GM10266 (cell line): ENCODE measurements at regions not wholly inside any gene's neighbourhood (a gene's known extent, or its start where the extent isn't known, plus 50 kb on each side); places are given as distances from the start of the nearest gene placed in this dataset.

Experiments
- DNase-seq: peaks from one replicate; pipeline ENCODE4 v3.0.0; 2012; ENCODE audit errors: extremely low spot score
- TF ChIP-seq, protein P1 (sequence below): IDR thresholded peaks from 2 replicates; pipeline ENCODE4 v1.5.1; 2012; ENCODE audit warnings: mild to moderate bottlenecking, low read depth; ENCODE audit not compliant: control insufficient read depth, insufficient read depth; ENCODE audit errors: missing control alignments

DNA sequence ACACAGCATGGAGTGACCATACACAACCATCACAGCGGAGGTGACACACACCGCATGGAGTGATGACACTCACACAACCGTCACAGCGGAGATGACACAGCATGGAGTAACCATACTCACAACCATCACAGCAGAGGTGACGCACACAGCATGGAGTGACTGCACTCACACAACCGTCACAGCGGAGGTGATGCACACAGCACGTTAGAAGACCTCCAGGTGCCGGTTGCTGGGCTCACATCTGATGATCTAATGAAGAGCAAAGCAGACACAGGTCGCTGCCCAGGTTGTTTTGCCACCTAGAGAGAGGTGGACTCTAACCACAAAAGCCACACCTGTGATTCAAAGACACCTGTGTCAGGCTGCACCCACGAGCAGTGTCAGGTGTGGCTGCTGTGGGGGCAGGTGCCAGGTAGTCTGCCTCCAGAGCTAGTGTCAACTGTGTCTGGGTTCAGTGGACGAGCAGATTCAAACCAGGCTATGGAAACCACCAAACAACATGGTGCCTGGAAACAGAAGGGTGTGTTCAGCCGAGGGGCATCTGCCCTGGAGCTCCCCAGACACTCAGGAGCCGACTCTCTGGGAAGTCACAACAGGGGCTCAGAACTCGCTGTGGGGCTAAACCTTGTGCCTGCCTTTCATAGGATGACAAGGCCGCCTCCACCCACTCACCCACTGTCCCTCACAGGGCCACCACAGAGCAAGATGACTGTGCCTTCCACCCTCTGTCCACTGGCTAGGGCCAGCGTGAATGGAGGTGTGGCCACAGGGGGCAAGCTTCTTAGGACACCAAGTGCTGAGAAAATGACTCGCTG, 608.2 kb downstream of the TBC1D22A start:
- TF ChIP-seq, protein P1, sequence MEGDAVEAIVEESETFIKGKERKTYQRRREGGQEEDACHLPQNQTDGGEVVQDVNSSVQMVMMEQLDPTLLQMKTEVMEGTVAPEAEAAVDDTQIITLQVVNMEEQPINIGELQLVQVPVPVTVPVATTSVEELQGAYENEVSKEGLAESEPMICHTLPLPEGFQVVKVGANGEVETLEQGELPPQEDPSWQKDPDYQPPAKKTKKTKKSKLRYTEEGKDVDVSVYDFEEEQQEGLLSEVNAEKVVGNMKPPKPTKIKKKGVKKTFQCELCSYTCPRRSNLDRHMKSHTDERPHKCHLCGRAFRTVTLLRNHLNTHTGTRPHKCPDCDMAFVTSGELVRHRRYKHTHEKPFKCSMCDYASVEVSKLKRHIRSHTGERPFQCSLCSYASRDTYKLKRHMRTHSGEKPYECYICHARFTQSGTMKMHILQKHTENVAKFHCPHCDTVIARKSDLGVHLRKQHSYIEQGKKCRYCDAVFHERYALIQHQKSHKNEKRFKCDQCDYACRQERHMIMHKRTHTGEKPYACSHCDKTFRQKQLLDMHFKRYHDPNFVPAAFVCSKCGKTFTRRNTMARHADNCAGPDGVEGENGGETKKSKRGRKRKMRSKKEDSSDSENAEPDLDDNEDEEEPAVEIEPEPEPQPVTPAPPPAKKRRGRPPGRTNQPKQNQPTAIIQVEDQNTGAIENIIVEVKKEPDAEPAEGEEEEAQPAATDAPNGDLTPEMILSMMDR: no peak
- DNase-seq: no peak

DNA sequence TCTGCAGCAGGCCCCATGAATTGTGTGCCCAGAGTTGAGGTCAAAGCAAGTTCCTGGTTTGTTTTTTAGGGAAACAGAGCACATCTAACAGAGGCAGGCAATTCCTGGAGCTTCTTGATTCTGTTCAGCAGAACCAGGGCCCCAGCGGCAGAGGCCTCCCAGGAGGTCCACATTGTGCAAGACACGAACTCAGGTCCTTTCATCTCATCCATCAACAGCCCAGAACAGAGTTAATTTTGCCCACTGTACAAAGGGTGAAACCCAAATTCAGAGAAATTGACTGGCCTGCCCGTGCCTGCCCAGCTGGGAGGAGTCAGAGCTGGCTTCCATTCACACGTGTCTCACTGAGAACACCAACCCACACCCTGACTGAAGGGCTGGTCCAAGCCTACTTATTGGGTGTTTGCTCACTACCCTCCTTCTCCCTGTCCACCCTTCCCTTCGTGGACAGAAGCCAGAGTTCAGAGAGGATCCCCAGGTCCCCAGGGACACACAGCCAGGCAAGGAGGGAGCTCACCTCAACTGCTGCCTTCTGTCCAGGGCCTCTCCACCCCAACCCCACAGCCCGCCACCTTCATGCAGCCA, 607.1 kb downstream of the TBC1D22A start:
- TF ChIP-seq, protein P1: no peak
- DNase-seq: no peak

- TF ChIP-seq, protein P1: no peak
- DNase-seq: no peak
These were observed 606.6 kb downstream of the TBC1D22A start for GRCh38 chr22:47369020-47369419.

DNA sequence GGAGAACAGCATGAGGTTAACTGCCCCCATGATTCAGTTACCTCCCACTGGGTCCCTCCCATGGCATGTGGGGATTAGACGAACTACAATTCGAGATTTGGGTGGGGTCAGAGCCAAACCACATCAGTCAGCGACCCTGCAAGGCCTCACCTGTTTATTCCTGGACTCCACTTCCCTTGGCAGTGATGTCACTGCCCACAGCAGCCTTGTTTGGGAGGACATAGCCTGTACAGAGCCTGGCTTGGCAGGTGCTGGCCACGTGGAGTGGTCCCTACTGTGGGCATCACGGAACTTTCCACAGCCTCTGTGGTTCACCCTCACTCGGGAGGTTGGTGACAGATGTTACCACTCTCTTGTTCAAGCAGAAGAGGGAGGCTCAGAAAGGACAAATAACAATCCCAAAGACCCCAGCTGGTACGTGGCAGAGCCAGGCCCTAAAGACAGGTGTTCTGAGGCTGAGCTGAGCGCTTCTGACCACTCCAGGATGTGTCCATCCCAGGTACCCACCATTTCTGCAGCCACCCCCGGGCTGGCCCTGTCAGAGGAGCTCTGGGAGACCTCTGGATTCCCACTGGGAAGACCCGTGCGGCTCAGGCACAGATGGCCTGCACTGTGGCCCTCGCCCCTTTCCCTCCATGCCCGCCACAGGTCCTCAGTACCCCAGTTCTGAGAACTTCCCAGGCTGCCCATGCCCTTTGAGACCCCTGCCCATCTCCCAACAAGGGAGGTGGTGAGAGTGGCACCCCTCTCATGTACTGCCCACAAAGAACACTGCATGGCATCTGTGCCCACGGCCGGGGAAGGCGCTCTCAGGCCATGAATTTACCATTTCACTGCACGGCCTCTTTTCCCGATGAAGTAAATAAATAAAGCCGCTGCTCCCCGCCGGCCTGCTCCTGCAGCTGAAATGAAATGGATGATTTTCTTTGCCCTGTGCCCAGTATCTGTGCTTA, 605.8 kb downstream of the TBC1D22A start:
- DNase-seq: no peak

DNA sequence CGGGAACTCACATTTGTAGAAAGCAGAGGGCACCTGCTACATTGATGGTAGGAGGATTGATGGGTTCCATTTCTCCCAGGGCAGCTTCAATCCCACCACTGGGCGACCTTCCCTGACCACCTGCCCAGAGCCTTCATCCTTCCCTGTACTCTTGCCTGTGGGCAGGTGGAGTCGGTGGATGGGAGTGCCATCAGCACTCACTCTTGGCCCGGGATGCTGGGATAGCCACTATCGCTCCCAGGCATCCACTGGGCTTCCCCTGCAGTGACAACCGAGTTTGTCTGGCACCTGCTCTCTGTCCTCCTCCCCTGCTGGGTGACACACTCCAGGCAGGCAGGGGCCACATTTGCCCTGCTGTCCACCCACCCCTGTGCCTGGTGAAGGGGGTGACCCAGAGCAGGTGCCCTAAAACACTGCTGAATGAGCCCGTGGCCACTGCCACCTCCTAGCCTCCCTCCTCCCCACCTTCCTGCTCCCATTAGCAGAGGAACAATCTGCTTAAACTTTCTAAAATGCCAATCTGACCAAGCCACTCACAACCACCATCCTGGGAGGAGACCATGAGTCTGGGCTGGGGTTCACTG, 604.7 kb downstream of the TBC1D22A start:
- TF ChIP-seq, protein P1: no peak
- DNase-seq: no peak

More for the DNA sequence above, 605.8 kb downstream of the TBC1D22A start:
- TF ChIP-seq, protein P1: no peak

DNA sequence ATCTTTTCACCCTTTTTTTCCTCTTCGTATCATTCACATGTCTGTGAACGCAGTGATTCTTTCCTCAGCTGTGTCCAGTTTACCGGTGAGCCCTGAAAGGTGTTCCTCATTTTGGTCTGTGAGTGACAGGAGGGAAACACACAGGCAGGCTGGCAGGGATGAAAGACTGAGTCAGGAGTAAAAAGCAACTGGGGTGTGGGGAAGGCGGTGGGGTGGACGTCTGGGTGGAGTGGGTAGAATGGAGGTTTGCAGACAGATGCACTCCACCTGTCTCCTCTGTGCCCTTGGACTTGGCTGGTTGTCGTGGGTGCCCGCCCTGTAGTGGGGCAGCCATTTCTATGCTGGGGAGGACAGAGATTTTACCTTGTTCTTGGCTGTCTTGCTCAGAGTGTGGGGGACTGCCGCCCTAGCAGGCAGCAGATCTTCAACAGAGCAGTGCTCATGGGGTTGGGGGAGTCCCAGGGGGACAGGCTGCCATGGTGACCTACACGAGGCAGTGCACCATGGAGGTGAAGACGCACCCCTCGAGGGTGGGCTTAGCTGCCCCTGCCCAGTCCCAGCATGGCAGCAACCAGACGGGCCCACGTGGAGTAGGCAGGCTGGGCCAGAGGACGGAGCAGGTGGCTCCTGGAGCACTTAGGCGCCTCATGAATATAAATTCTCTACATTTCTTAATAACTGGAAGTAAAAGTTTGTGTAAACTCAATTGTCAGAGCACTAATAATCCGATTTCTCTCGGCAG, 603.7 kb downstream of the TBC1D22A start:
- TF ChIP-seq, protein P1: no peak
- DNase-seq: no peak
